ENCODE measurements at regions not wholly inside any gene's neighbourhood (a gene's known extent, or its start where the extent isn't known, plus 50 kb on each side); places are given as distances from the start of the nearest gene placed in this dataset.

DNA sequence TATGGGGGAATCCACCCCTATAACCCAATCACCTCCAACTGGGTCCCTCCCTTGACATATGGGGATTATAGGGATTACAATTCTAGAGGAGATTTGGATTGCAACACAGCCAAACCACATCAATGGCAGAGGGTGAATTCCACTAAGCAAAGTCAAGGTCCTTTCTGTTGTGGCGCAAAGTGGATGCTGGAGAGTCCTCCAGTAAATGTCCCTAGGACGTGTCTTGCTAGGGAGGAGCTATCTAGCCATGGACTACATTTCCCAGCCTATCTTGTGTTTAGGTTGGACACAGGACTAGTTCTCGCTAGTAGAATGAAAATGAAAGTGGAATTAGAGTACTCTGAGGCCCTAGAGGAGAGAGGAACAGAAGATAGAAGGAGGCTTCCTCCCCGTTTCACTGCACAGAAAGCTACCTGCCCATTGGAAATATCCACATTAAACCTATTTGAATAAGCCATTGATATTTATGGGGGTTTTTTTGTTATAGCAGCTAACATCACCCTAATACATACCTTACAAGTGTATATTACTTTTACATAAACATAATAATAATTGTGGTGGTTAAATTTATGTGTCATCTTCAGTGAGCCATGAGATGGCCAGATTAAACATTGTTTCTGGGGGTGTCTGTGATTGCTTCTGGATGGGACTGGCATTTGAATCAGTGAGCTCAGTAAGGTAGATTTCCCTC, 56.7 kb upstream of the ERCC4 start:
- Histone ChIP-seq H2AFZ (ENCODE audit: low read depth, low read length) (no peak overlapping the region), H3K4me2 (ENCODE audit: low read length) (0 out of 2 replicates have a peak overlapping the region, but pooled peaks have one; percentile 13), H4K20me1 (ENCODE audit: insufficient read depth, low read length) (no peaks in the 10 kb centered on the region), H3K79me2 (ENCODE audit: low read length) (no peaks in the 10 kb centered on the region), H3K9ac (ENCODE audit: low read length) (no peak overlapping the region), H3K27me3 (ENCODE audit: low read depth, low read length) (peaks cover 20% of the 10 kb centered on the region), H3K9me3 (ENCODE audit: insufficient read depth, low read length) (0 out of 2 replicates have a peak, but pooled peaks cover 8% of the 10 kb centered on the region), H3K27ac (ENCODE audit: low read length) (no peak overlapping the region), H3K4me3 (ENCODE audit: low read length) (no peak overlapping the region), H3K4me1 (ENCODE audit: low read length) (peaks cover 13% of the 10 kb centered on the region), H3K36me3 (replicated peaks; ENCODE audit: low read depth, low read length) (peaks cover 8% of the 10 kb centered on the region)
- no peak for TF ChIP-seq EZH2phosphoT487 (IDR thresholded peaks at IDR 0.05; ENCODE audit: low read depth)
- TF ChIP-seq, protein P1, sequence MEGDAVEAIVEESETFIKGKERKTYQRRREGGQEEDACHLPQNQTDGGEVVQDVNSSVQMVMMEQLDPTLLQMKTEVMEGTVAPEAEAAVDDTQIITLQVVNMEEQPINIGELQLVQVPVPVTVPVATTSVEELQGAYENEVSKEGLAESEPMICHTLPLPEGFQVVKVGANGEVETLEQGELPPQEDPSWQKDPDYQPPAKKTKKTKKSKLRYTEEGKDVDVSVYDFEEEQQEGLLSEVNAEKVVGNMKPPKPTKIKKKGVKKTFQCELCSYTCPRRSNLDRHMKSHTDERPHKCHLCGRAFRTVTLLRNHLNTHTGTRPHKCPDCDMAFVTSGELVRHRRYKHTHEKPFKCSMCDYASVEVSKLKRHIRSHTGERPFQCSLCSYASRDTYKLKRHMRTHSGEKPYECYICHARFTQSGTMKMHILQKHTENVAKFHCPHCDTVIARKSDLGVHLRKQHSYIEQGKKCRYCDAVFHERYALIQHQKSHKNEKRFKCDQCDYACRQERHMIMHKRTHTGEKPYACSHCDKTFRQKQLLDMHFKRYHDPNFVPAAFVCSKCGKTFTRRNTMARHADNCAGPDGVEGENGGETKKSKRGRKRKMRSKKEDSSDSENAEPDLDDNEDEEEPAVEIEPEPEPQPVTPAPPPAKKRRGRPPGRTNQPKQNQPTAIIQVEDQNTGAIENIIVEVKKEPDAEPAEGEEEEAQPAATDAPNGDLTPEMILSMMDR (IDR thresholded peaks at IDR 0.05; ENCODE audit: low read depth, low read length), result no peak

DNA sequence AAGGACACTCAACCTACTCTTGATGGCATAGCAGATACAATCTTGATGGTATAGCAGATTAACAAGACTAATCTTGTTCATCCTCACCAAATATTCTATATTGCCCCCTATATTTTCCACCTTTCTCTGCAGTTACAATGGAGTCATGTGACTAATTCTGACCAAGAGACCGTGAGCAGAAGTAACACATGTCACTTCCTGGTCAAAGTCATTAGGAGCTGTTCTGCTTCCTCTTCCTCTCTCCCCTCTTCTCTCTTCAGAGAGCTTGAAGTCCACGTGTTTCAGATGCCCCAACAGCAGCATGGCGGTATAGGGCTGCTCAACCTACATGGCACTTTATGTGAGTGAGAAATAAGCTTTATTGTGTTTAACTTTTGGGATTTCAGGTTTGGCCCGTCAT, 55.3 kb upstream of the ERCC4 start:
- Histone ChIP-seq H3K4me1 (ENCODE audit: low read length) (peaks cover 13% of the 10 kb centered on the region), H3K27ac (ENCODE audit: low read length) (peak overlapping the region; percentile 21; the same call in 1 of the 2 replicates), H3K4me3 (ENCODE audit: low read length) (peak overlapping the region; percentile 51), H4K20me1 (ENCODE audit: insufficient read depth, low read length) (no peaks in the 10 kb centered on the region), H3K27me3 (ENCODE audit: low read depth, low read length) (peaks cover 7% of the 10 kb centered on the region; the same call in 1 of the 2 replicates), H2AFZ (ENCODE audit: low read depth, low read length) (peak overlapping the region; percentile 82), H3K4me2 (ENCODE audit: low read length) (peak overlapping the region; percentile 55), H3K36me3 (replicated peaks; ENCODE audit: low read depth, low read length) (peaks cover 8% of the 10 kb centered on the region), H3K79me2 (ENCODE audit: low read length) (no peaks in the 10 kb centered on the region), H3K9me3 (ENCODE audit: insufficient read depth, low read length) (0 out of 2 replicates have a peak, but pooled peaks cover 8% of the 10 kb centered on the region), H3K9ac (ENCODE audit: low read length) (no peak overlapping the region; the same call in 1 of the 2 replicates)
- TF ChIP-seq EZH2phosphoT487 (IDR thresholded peaks at IDR 0.05; ENCODE audit: low read depth), result no peak
- TF ChIP-seq, protein P1 (IDR thresholded peaks at IDR 0.05; ENCODE audit: low read depth, low read length), result no peak

DNA sequence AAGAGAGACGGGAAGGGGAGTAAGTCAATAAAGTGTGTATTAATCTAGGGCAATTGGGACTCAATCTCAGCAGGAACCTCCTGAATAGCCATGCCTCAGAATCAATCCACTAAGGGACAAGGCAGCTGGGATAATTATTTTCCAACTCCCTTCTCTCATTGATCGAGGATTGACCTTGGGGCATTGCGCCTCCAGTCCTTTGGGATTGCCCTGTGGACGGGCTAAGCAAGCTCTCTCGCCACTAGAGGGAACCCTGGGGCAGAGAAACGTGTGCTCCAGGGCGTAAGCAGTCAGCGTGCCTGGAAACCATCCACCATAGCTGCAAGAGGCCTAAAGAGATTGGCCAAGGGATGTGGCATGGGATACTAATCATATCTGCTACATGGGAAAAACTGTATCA, 53.9 kb upstream of the ERCC4 start:
- Histone ChIP-seq H2AFZ (ENCODE audit: low read depth, low read length) (no peak overlapping the region), H3K4me3 (ENCODE audit: low read length) (no peak overlapping the region), H3K27me3 (ENCODE audit: low read depth, low read length) (0 out of 2 replicates have a peak, but pooled peaks cover 2% of the 10 kb centered on the region), H3K9ac (ENCODE audit: low read length) (no peak overlapping the region), H3K9me3 (ENCODE audit: insufficient read depth, low read length) (0 out of 2 replicates have a peak, but pooled peaks cover 8% of the 10 kb centered on the region), H3K4me1 (ENCODE audit: low read length) (peaks cover 13% of the 10 kb centered on the region), H3K27ac (ENCODE audit: low read length) (no peak overlapping the region), H3K36me3 (replicated peaks; ENCODE audit: low read depth, low read length) (peaks cover 8% of the 10 kb centered on the region), H4K20me1 (ENCODE audit: insufficient read depth, low read length) (no peaks in the 10 kb centered on the region), H3K4me2 (ENCODE audit: low read length) (no peak overlapping the region), H3K79me2 (ENCODE audit: low read length) (no peaks in the 10 kb centered on the region)
- TF ChIP-seq, protein P1 (IDR thresholded peaks at IDR 0.05; ENCODE audit: low read depth, low read length), result peak; percentile 43
- no peak for TF ChIP-seq EZH2phosphoT487 (IDR thresholded peaks at IDR 0.05; ENCODE audit: low read depth)

All from OCI-LY3 (cell line).